ENCODE measurements at regions not wholly inside any gene's neighbourhood (a gene's known extent, or its start where the extent isn't known, plus 50 kb on each side); places are given as distances from the start of the nearest gene placed in this dataset.

GRCh38 chr5:25458628-25459027, 813.9 kb upstream of the CDH10 start:
- no peak overlapping the region for H2BK20ac ChIP-seq (ENCODE audit: low read length)
- no peak overlapping the region for H4K91ac ChIP-seq (replicated peaks; ENCODE audit: insufficient read length, low read length)
- H3K27ac ChIP-seq (ENCODE audit: low read depth, low read length): no peak overlapping the region
- H3K27me3 ChIP-seq (replicated peaks in 1 of 4; ENCODE audit: control insufficient read depth in 3 of 4, extremely low read depth in 1 of 4, insufficient read depth in 3 of 4, low read length in 3 of 4): no peaks in the 10 kb centered on the region
- H3K4ac ChIP-seq (replicated peaks; ENCODE audit: insufficient read length, low read depth, low read length): peak overlapping the region; percentile 78
- no peak overlapping the region for H3K18ac ChIP-seq (ENCODE audit: extremely low read depth, low read length)
- no peak overlapping the region for H3K14ac ChIP-seq (ENCODE audit: insufficient read length)
- H2AFZ ChIP-seq (ENCODE audit: low read length): no peak overlapping the region
- peak overlapping the region; percentile 67; the same call in 1 of the 2 replicates for H2BK15ac ChIP-seq (ENCODE audit: low read length)
- H3K56ac ChIP-seq (replicated peaks; ENCODE audit: insufficient read length, low read depth, low read length): no peak overlapping the region
- H4K5ac ChIP-seq (ENCODE audit: insufficient read length, low read depth, low read length): no peak overlapping the region
- H2BK120ac ChIP-seq (replicated peaks; ENCODE audit: low read depth, low read length): no peak overlapping the region
- H3K9ac ChIP-seq (replicated peaks in 1 of 4; ENCODE audit: extremely low read depth in 1 of 4, low read depth in 3 of 4, low read length in 3 of 4): no peak overlapping the region
- no peak for TF ChIP-seq ZNF274 (IDR thresholded peaks at IDR 0.05; ENCODE audit: borderline replicate concordance, extremely low read depth, low read length)
- no peak for TF ChIP-seq RNF2 (IDR thresholded peaks at IDR 0.05; ENCODE audit: borderline replicate concordance, low read depth, low read length, missing control alignments, poor library complexity, severe bottlenecking)
- DNase-seq (ENCODE audit: low read depth in 1 of 2, low spot score in 2 of 2): no peak
- H3K9me3 ChIP-seq (ENCODE audit: insufficient read depth in 2 of 2, low read depth in 1 of 2, low read length in 1 of 2): peaks cover 0 to 7% of the 10 kb centered on the region in 2 experiments; a peak in 2 of 4 replicates
- CTCF ChIA-PET (ENCODE audit: partially characterized antibody): no interaction called here
- H3K23ac ChIP-seq (ENCODE audit: insufficient read length): no peak overlapping the region
- no peaks in the 10 kb centered on the region for H4K20me1 ChIP-seq (replicated peaks in 1 of 2; ENCODE audit: control insufficient read depth in 1 of 2, insufficient read depth in 2 of 2, low read length in 2 of 2)
- no peak overlapping the region for H2BK12ac ChIP-seq (ENCODE audit: low read depth, low read length)
- no peaks in the 10 kb centered on the region for H3K79me2 ChIP-seq (ENCODE audit: control insufficient read depth in 1 of 2, insufficient read depth in 2 of 2, low read length in 2 of 2)
- H3K4me1 ChIP-seq (replicated peaks in 1 of 4; ENCODE audit: control insufficient read depth in 3 of 4, insufficient read depth in 4 of 4, low read length in 3 of 4): peaks cover 0 to 4% (median 0%) of the 10 kb centered on the region in 4 experiments; a peak in 2 of 7 replicates
- WGBS, 2 experiments (ENCODE audit: extremely low coverage in 1 of 2, insufficient coverage in 1 of 2, insufficient read length in 1 of 2, insufficient replicate concordance in 2 of 2, low coverage in 1 of 2, low lambda C conversion rate in 2 of 2, missing lambda C conversion rate in 1 of 2): 92% methylated on average over 2 of the region's 2 CpGs; no CpG with 5 or more reads in 1 of the 2 experiments
- H3K4me2 ChIP-seq (ENCODE audit: insufficient read depth in 1 of 2, low read depth in 2 of 2, low read length in 2 of 2): no peak overlapping the region
- H3K4me3 ChIP-seq (ENCODE audit: extremely low read depth in 1 of 4, insufficient read depth in 2 of 4, low read depth in 3 of 4, low read length in 4 of 4): no peak overlapping the region
- H3K79me1 ChIP-seq (ENCODE audit: low read depth, low read length): no peaks in the 10 kb centered on the region
- no peak for FAIRE-seq
- no peak overlapping the region for H4K8ac ChIP-seq (ENCODE audit: extremely low read depth, insufficient read depth, low read length)
- H2BK5ac ChIP-seq (ENCODE audit: low read depth, low read length): no peak overlapping the region
- no peaks in the 10 kb centered on the region for H3K36me3 ChIP-seq (ENCODE audit: control insufficient read depth in 2 of 4, insufficient read depth in 4 of 4, low read length in 3 of 4)
- no peak overlapping the region for H2AK5ac ChIP-seq (ENCODE audit: low read depth, low read length)
- POLR2A ChIA-PET (ENCODE audit: partially characterized antibody): no interaction called here
- H3K23me2 ChIP-seq (ENCODE audit: low read depth, low read length): no peaks in the 10 kb centered on the region

All from H1 (cell line).